ENCODE measurements at regions not wholly inside any gene's neighbourhood (a gene's known extent, or its start where the extent isn't known, plus 50 kb on each side); places are given as distances from the start of the nearest gene placed in this dataset.

GRCh38 chr1:175845338-175845737 is 101.9 kb upstream of the TNR start:
- Mint-ChIP-seq H3K27ac (no peak overlapping the region), H3K9me3 (no peaks in the 10 kb centered on the region), H3K4me3 (no peak overlapping the region), H3K36me3 (ENCODE audit: low read depth) (no peaks in the 10 kb centered on the region), H3K27me3 (ENCODE audit: low read depth, poor library complexity) (peaks cover 5% of the 10 kb centered on the region), H3K4me1 (peaks cover 37% of the 10 kb centered on the region)
- no peak for DNase-seq
- TF ChIP-seq CTCF (IDR thresholded peaks at IDR 0.05): no peak

- H3K36me3 Mint-ChIP-seq (ENCODE audit: low read depth): no peaks in the 10 kb centered on the region
- no peak for TF ChIP-seq CTCF (IDR thresholded peaks at IDR 0.05)
- H3K4me1 Mint-ChIP-seq: peaks cover 42% of the 10 kb centered on the region
- no peaks in the 10 kb centered on the region for H3K9me3 Mint-ChIP-seq
- H3K27ac Mint-ChIP-seq: no peak overlapping the region
- peaks cover 5% of the 10 kb centered on the region for H3K27me3 Mint-ChIP-seq (ENCODE audit: low read depth, poor library complexity)
- H3K4me3 Mint-ChIP-seq: no peak overlapping the region
- no peak for DNase-seq
These were observed 101.5 kb upstream of the TNR start for GRCh38 chr1:175844877-175845276.

GRCh38 chr1:175842550-175842949 is 99.2 kb upstream of the TNR start:
- no peak overlapping the region for H3K4me3 Mint-ChIP-seq
- H3K27ac Mint-ChIP-seq: peak overlapping the region; percentile 64
- TF ChIP-seq CTCF (IDR thresholded peaks at IDR 0.05): no peak
- no peaks in the 10 kb centered on the region for H3K36me3 Mint-ChIP-seq (ENCODE audit: low read depth)
- H3K4me1 Mint-ChIP-seq: peaks cover 50% of the 10 kb centered on the region
- H3K9me3 Mint-ChIP-seq: no peaks in the 10 kb centered on the region
- H3K27me3 Mint-ChIP-seq (ENCODE audit: low read depth, poor library complexity): peaks cover 5% of the 10 kb centered on the region
- no peak for DNase-seq

GRCh38 chr1:175841738-175842187 is 98.4 kb upstream of the TNR start:
- Mint-ChIP-seq H3K27me3 (ENCODE audit: low read depth, poor library complexity) (peaks cover 5% of the 10 kb centered on the region), H3K4me1 (peaks cover 50% of the 10 kb centered on the region), H3K4me3 (peak overlapping the region; percentile 9), H3K9me3 (no peaks in the 10 kb centered on the region), H3K36me3 (ENCODE audit: low read depth) (no peaks in the 10 kb centered on the region), H3K27ac (peak overlapping the region; percentile 83)
- no peak for TF ChIP-seq CTCF (IDR thresholded peaks at IDR 0.05)
- peak; percentile 33 for DNase-seq

GRCh38 chr1:175840787-175841186 is 97.4 kb upstream of the TNR start:
- TF ChIP-seq CTCF (IDR thresholded peaks at IDR 0.05): no peak
- Mint-ChIP-seq H3K27me3 (ENCODE audit: low read depth, poor library complexity) (peaks cover 5% of the 10 kb centered on the region), H3K36me3 (ENCODE audit: low read depth) (no peaks in the 10 kb centered on the region), H3K4me1 (peaks cover 50% of the 10 kb centered on the region), H3K27ac (peak overlapping the region; percentile 46), H3K4me3 (no peak overlapping the region), H3K9me3 (no peaks in the 10 kb centered on the region)
- DNase-seq: no peak

GRCh38 chr1:175839779-175840669 is 96.6 kb upstream of the TNR start:
- Mint-ChIP-seq H3K9me3 (no peaks in the 10 kb centered on the region), H3K4me1 (peaks cover 47% of the 10 kb centered on the region), H3K4me3 (peak overlapping the region; percentile 63), H3K27me3 (ENCODE audit: low read depth, poor library complexity) (peaks cover 5% of the 10 kb centered on the region), H3K27ac (peak overlapping the region; percentile 12), H3K36me3 (ENCODE audit: low read depth) (no peaks in the 10 kb centered on the region)
- no peak for TF ChIP-seq CTCF (IDR thresholded peaks at IDR 0.05)
- no peak for DNase-seq
